Trophoblast cell (in vitro differentiated cells and primary cell): ENCODE measurements at regions not wholly inside any gene's neighbourhood (a gene's known extent, or its start where the extent isn't known, plus 50 kb on each side); places are given as distances from the start of the nearest gene placed in this dataset.

Experiments
- DNase-seq, 2 donors: peaks; one replicate each; pipeline ENCODE4 v3.0.0-alpha.2; 2016
- H2AFZ ChIP-seq: 2 replicates; pipeline ENCODE4 v1.6.1; 2013; ENCODE audit warnings: low read length, moderate library complexity, mild to moderate bottlenecking; ENCODE audit not compliant: insufficient read depth, poor library complexity
- H2AK5ac ChIP-seq: 2 replicates; pipeline ENCODE4 v1.6.1; 2013; ENCODE audit warnings: mild to moderate bottlenecking, low read length
- H2BK120ac ChIP-seq: 2 replicates; pipeline ENCODE4 v1.6.1; 2013; ENCODE audit warnings: low read length, mild to moderate bottlenecking, moderate library complexity; ENCODE audit not compliant: insufficient read depth, poor library complexity
- H2BK12ac ChIP-seq: 2 replicates; pipeline ENCODE4 v1.6.1; 2013; ENCODE audit warnings: mild to moderate bottlenecking, low read length, moderate library complexity
- H2BK5ac ChIP-seq: 2 replicates; pipeline ENCODE4 v1.6.1; 2013; ENCODE audit warnings: low read length, low read depth, moderate library complexity, mild to moderate bottlenecking; ENCODE audit not compliant: poor library complexity
- H3K14ac ChIP-seq: 2 replicates; pipeline ENCODE4 v1.6.1; 2013; ENCODE audit warnings: mild to moderate bottlenecking, low read length
- H3K18ac ChIP-seq: 2 replicates; pipeline ENCODE4 v1.6.1; 2013; ENCODE audit warnings: mild to moderate bottlenecking, low read length
- H3K23ac ChIP-seq: 2 replicates; pipeline ENCODE4 v1.6.1; 2013; ENCODE audit warnings: low read length
- H3K27ac ChIP-seq: 2 replicates; pipeline ENCODE4 v1.5.1; 2013; ENCODE audit warnings: low read depth, mild to moderate bottlenecking, inconsistent platforms, low read length, moderate library complexity
- H3K27me3 ChIP-seq: 2 replicates; pipeline ENCODE4 v1.6.1; 2013; ENCODE audit warnings: inconsistent platforms, mild to moderate bottlenecking, low read length, moderate library complexity; ENCODE audit not compliant: insufficient read depth
- H3K36me3 ChIP-seq, 2 experiments: 1 replicate in 1 of 2; 2 replicates in 1 of 2; pipeline ENCODE4 v1.6.1; 2013; ENCODE audit warnings: low read length in 2 of 2, mild to moderate bottlenecking in 2 of 2, moderate library complexity in 1 of 2; ENCODE audit not compliant: insufficient read depth in 2 of 2, control insufficient read depth in 1 of 2
- H3K4ac ChIP-seq: 2 replicates; pipeline ENCODE4 v1.6.1; 2013; ENCODE audit warnings: low read depth, mild to moderate bottlenecking, low read length, moderate library complexity
- H3K4me1 ChIP-seq, 2 experiments: 1 replicate in 1 of 2; 2 replicates in 1 of 2; pipeline ENCODE4 v1.6.1; 2013; ENCODE audit warnings: low read length in 2 of 2, mild to moderate bottlenecking in 2 of 2, moderate library complexity in 1 of 2; ENCODE audit not compliant: insufficient read depth in 2 of 2, control insufficient read depth in 1 of 2
- H3K4me2 ChIP-seq: 2 replicates; pipeline ENCODE4 v1.6.1; 2013; ENCODE audit warnings: inconsistent platforms, mild to moderate bottlenecking, low read length, moderate library complexity
- H3K4me3 ChIP-seq: 2 replicates; pipeline ENCODE4 v1.5.1; 2013; ENCODE audit warnings: mild to moderate bottlenecking, low read depth, low read length, inconsistent platforms
- H3K79me1 ChIP-seq: one replicate; pipeline ENCODE4 v1.6.1; 2013; ENCODE audit warnings: low read length
- H3K79me2 ChIP-seq: 2 replicates; pipeline ENCODE4 v1.6.1; 2013; ENCODE audit warnings: low read length, mild to moderate bottlenecking; ENCODE audit not compliant: control insufficient read depth, insufficient read depth, poor library complexity
- H3K9ac ChIP-seq: 2 replicates; pipeline ENCODE4 v1.6.1; 2013; ENCODE audit warnings: mild to moderate bottlenecking, low read length
- H3K9me3 ChIP-seq: 2 replicates; pipeline ENCODE4 v1.6.1; 2013; ENCODE audit warnings: low read depth, mild to moderate bottlenecking, control low read depth, inconsistent platforms, low read length; ENCODE audit not compliant: insufficient read depth
- H4K12ac ChIP-seq: 2 replicates; pipeline ENCODE4 v1.6.1; 2013; ENCODE audit warnings: low read depth, mild to moderate bottlenecking, low read length, moderate library complexity
- H4K8ac ChIP-seq: 2 replicates; pipeline ENCODE4 v1.6.1; 2013; ENCODE audit warnings: low read depth, mild to moderate bottlenecking, low read length, moderate library complexity
- H4K91ac ChIP-seq: one replicate; pipeline ENCODE4 v1.6.1; 2013; ENCODE audit warnings: low read depth, mild to moderate bottlenecking, low read length, moderate library complexity
- WGBS: extraction: QIAGEN DNeasy Blood & Tissue Kit; methylation state at CpG from one replicate; pipeline ENCODE4 v1.1.7; 2013; ENCODE audit warnings: missing lambda C conversion rate; ENCODE audit not compliant: insufficient read length, insufficient coverage; ENCODE audit errors: extremely low coverage; 5-methylcytosine and 5-hydroxymethylcytosine counted together

- Histone ChIP-seq H4K12ac (no peak overlapping the region), H3K27me3 (no peaks in the 10 kb centered on the region), H3K23ac (no peak overlapping the region), H3K9ac (no peak overlapping the region), H3K9me3 (no peaks in the 10 kb centered on the region), H2AFZ (no peak overlapping the region), H3K4me2 (no peak overlapping the region), H4K8ac (no peak overlapping the region), H3K14ac (no peak overlapping the region), H3K36me3 (no peaks in the 10 kb centered on the region), H3K79me2 (no peaks in the 10 kb centered on the region), H2BK12ac (no peak overlapping the region), H3K4me1 (no peaks in the 10 kb centered on the region), H3K18ac (no peak overlapping the region), H2BK120ac (no peak overlapping the region), H2BK5ac (no peak overlapping the region), H3K4ac (no peak overlapping the region), H2AK5ac (no peak overlapping the region), H4K91ac (no peak overlapping the region), H3K79me1 (no peaks in the 10 kb centered on the region), H3K27ac (no peak overlapping the region), H3K4me3 (no peak overlapping the region)
- DNase-seq = no peak
- no CpG with 5 or more reads among the region's 6 CpGs for WGBS
Measured at GRCh38 chr13:84272877-84273562, 390.7 kb upstream of the SLITRK1 start.

DNA sequence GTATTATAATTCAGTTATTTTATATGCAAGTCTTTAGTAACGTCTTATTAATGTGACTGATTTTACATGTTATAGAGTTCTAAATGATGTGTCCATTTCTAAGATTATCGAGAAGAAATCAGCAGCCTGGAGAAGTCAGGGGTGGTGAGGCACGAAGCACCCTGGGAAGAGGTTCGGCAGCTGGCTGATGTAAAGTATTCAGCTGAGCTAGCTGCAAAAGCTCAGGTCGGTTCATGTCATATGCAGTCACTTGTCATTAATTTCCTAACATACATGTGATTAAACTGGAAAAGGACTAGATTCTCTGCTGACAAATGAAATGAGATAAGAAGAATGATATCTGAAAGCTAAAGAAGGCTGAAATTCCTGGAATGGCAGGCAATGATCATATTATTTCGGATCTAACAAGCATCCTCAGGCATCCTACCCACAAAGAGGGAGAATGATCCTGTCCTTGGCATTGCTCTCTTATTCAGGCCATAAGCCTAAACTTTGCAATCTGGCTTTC is 383.0 kb upstream of the SLITRK1 start:
- DNase-seq = no peak
- no peak overlapping the region for H3K27ac ChIP-seq
- H3K36me3 ChIP-seq = no peaks in the 10 kb centered on the region
- H3K14ac ChIP-seq = no peak overlapping the region
- H2AK5ac ChIP-seq = no peak overlapping the region
- H2AFZ ChIP-seq = no peak overlapping the region
- no peak overlapping the region for H4K91ac ChIP-seq
- H3K4me1 ChIP-seq = peaks cover 0 to 7% of the 10 kb centered on the region in 2 experiments
- no peak overlapping the region for H3K23ac ChIP-seq
- no peak overlapping the region for H3K18ac ChIP-seq
- no peak overlapping the region for H3K4me3 ChIP-seq
- no peak overlapping the region for H2BK5ac ChIP-seq
- H4K8ac ChIP-seq = no peak overlapping the region
- no peak overlapping the region for H3K4me2 ChIP-seq
- H2BK120ac ChIP-seq = no peak overlapping the region
- no peak overlapping the region for H3K4ac ChIP-seq
- H3K9ac ChIP-seq = no peak overlapping the region
- no peaks in the 10 kb centered on the region for H3K79me2 ChIP-seq
- H3K79me1 ChIP-seq = no peaks in the 10 kb centered on the region
- no peaks in the 10 kb centered on the region for H3K27me3 ChIP-seq
- no CpG with 5 or more reads among the region's 6 CpGs for WGBS
- H2BK12ac ChIP-seq = no peak overlapping the region
- no peak overlapping the region for H4K12ac ChIP-seq
- H3K9me3 ChIP-seq = no peaks in the 10 kb centered on the region

- no peaks in the 10 kb centered on the region for H3K27me3 ChIP-seq
- no peak overlapping the region for H2AFZ ChIP-seq
- no peak overlapping the region for H3K4ac ChIP-seq
- H3K23ac ChIP-seq = no peak overlapping the region
- peaks cover 0 to 7% of the 10 kb centered on the region in 2 experiments for H3K4me1 ChIP-seq
- no peak overlapping the region for H2BK5ac ChIP-seq
- no peak overlapping the region for H2BK120ac ChIP-seq
- WGBS = no CpG with 5 or more reads among the region's 9 CpGs
- H3K36me3 ChIP-seq = no peaks in the 10 kb centered on the region
- no peak overlapping the region for H4K91ac ChIP-seq
- H3K4me2 ChIP-seq = no peak overlapping the region
- no peak overlapping the region for H3K4me3 ChIP-seq
- H3K9ac ChIP-seq = no peak overlapping the region
- H3K9me3 ChIP-seq = no peaks in the 10 kb centered on the region
- H3K14ac ChIP-seq = no peak overlapping the region
- no peak overlapping the region for H2BK12ac ChIP-seq
- no peak overlapping the region for H3K27ac ChIP-seq
- no peaks in the 10 kb centered on the region for H3K79me1 ChIP-seq
- no peak overlapping the region for H4K12ac ChIP-seq
- no peak overlapping the region for H4K8ac ChIP-seq
- no peak overlapping the region for H2AK5ac ChIP-seq
- no peak for DNase-seq
- H3K18ac ChIP-seq = no peak overlapping the region
- no peaks in the 10 kb centered on the region for H3K79me2 ChIP-seq
Measured at GRCh38 chr13:84263354-84264069, 381.2 kb upstream of the SLITRK1 start.

GRCh38 chr13:84255226-84255797 is 373.0 kb upstream of the SLITRK1 start:
- Histone ChIP-seq H3K23ac (no peak overlapping the region), H3K27me3 (no peaks in the 10 kb centered on the region), H3K9ac (no peak overlapping the region), H3K27ac (no peak overlapping the region), H4K8ac (no peak overlapping the region), H3K18ac (no peak overlapping the region), H4K91ac (no peak overlapping the region), H3K79me2 (no peaks in the 10 kb centered on the region), H3K4me1 (no peaks in the 10 kb centered on the region), H3K9me3 (no peaks in the 10 kb centered on the region), H3K36me3 (no peaks in the 10 kb centered on the region), H2AFZ (no peak overlapping the region), H3K79me1 (no peaks in the 10 kb centered on the region), H2BK120ac (no peak overlapping the region), H3K4me2 (no peak overlapping the region), H3K4me3 (no peak overlapping the region), H2BK12ac (no peak overlapping the region), H3K4ac (no peak overlapping the region), H3K14ac (no peak overlapping the region), H2BK5ac (no peak overlapping the region), H2AK5ac (no peak overlapping the region), H4K12ac (no peak overlapping the region)
- no peak for DNase-seq
- WGBS = no CpG with 5 or more reads among the region's 3 CpGs
